Tibial artery (tissue), 4 donors: ENCODE measurements at regions not wholly inside any gene's neighbourhood (a gene's known extent, or its start where the extent isn't known, plus 50 kb on each side); places are given as distances from the start of the nearest gene placed in this dataset.

ENCODE experiments used
- DNase-seq, 2 donors: peaks; one replicate each; pipeline ENCODE4 v3.0.0-alpha.2; 2019
- H3K27ac ChIP-seq, 2 donors: fragments of 200-600 bp; sonication (generic) in 1 of 2; 1 replicate in 1 of 2; 2 replicates in 1 of 2; pipeline ENCODE4 v1.5.1; 2018 to 2019; ENCODE audit warnings: mild to moderate bottlenecking in 1 of 2
- H3K27me3 ChIP-seq, 2 donors: fragments of 200-600 bp; sonication (generic) in 1 of 2; one replicate each; pipeline versions ENCODE4 v1.5.1 to v1.6.0; 2016 to 2019
- H3K36me3 ChIP-seq, 3 donors: fragments of 200-600 bp; sonication (generic) in 2 of 3; one replicate each; pipeline ENCODE4 v1.5.1; 2016 to 2019; ENCODE audit warnings: mild to moderate bottlenecking in 2 of 3
- H3K4me1 ChIP-seq, 4 donors: fragments of 200-600 bp; sonication (generic) in 2 of 4; 1 replicate in 3 of 4; 2 replicates in 1 of 4; pipeline ENCODE4 v1.5.1; 2016 to 2019
- H3K4me3 ChIP-seq, 2 donors: fragments of 200-600 bp; sonication (generic) in 1 of 2; 1 replicate in 1 of 2; 2 replicates in 1 of 2; pipeline ENCODE4 v1.5.1; 2018 to 2019; ENCODE audit warnings: mild to moderate bottlenecking in 2 of 2
- H3K9me3 ChIP-seq, 3 donors: fragments of 200-600 bp; sonication (generic) in 1 of 3; one replicate each; pipeline ENCODE4 v1.5.1; 2016 to 2019
- intact Hi-C: fragments of 100-400 bp; cut with DNase I; formaldehyde crosslinking; loops from one replicate; pipeline ENCODE4 v1.15.0; 2023; ENCODE audit warnings: low total_unique reads
- TF ChIP-seq, protein P1 (sequence below), 2 experiments: fragments of 200-600 bp in 1 of 2; fragments of 450-650 bp in 1 of 2; IDR thresholded peaks; one replicate each; pipeline ENCODE4 v1.5.1; 2017 to 2019; ENCODE audit warnings: antibody characterized with exemption in 2 of 2, mild to moderate bottlenecking in 1 of 2, moderate library complexity in 1 of 2

DNA sequence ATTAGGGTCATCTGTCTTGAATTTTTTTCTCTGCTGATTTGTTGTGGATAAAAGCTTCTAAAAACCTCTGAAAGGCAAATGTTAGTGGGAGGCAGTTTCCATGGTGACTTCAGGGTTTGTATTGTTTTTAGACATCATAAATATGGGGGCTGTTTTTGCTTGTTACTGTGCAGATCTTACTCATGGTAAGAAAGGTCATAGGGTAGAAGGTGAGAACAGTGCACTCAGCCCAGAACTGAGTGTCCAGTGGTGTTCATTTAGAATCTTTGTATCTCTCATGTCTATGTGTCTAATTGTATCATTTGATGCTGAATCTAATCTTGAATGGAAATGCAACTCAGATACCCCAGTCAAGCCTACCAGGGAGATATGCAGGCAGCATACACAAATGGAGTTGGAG is 609.8 kb downstream of the ZNF674 start:
- no peaks in the 10 kb centered on the region for H3K4me1 ChIP-seq
- intact Hi-C loops, result no loop called here
- TF ChIP-seq, protein P1, sequence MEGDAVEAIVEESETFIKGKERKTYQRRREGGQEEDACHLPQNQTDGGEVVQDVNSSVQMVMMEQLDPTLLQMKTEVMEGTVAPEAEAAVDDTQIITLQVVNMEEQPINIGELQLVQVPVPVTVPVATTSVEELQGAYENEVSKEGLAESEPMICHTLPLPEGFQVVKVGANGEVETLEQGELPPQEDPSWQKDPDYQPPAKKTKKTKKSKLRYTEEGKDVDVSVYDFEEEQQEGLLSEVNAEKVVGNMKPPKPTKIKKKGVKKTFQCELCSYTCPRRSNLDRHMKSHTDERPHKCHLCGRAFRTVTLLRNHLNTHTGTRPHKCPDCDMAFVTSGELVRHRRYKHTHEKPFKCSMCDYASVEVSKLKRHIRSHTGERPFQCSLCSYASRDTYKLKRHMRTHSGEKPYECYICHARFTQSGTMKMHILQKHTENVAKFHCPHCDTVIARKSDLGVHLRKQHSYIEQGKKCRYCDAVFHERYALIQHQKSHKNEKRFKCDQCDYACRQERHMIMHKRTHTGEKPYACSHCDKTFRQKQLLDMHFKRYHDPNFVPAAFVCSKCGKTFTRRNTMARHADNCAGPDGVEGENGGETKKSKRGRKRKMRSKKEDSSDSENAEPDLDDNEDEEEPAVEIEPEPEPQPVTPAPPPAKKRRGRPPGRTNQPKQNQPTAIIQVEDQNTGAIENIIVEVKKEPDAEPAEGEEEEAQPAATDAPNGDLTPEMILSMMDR (IDR thresholded peaks at IDR 0.05), result no peak
- DNase-seq, result no peak
- H3K27ac ChIP-seq, result no peak overlapping the region
- no peaks in the 10 kb centered on the region for H3K36me3 ChIP-seq
- no peaks in the 10 kb centered on the region for H3K27me3 ChIP-seq
- H3K4me3 ChIP-seq, result no peak overlapping the region
- no peaks in the 10 kb centered on the region for H3K9me3 ChIP-seq

- Histone ChIP-seq H3K27ac (no peak overlapping the region), H3K4me1 (no peaks in the 10 kb centered on the region), H3K4me3 (no peak overlapping the region), H3K9me3 (no peaks in the 10 kb centered on the region), H3K36me3 (no peaks in the 10 kb centered on the region), H3K27me3 (no peaks in the 10 kb centered on the region)
- intact Hi-C loops, result no loop called here
- TF ChIP-seq, protein P1 (IDR thresholded peaks at IDR 0.05), result no peak
- DNase-seq, result no peak
Observed at GRCh38 chrX:45912316-45912715, 632.9 kb downstream of the ZNF674 start.

DNA sequence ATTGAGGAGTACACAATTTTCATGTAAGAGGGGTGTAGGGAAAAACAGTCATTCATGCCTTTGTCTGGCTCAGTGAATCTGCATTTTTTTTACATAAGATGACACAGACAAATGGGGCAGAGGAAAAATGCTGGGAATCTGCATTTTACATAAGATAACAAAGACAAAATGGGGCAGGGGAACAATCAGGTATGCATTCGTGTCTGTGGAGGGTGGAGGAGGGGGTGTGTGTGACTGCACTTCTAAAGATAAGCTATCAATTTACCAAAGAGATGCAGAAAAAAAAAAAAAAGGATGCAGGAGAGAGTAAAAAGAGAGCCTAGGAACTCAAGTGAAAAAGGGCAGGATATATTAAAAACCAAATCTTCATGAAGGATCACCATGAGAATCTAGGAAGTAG is 637.4 kb downstream of the ZNF674 start:
- no peaks in the 10 kb centered on the region for H3K36me3 ChIP-seq
- no peaks in the 10 kb centered on the region for H3K4me1 ChIP-seq
- no peaks in the 10 kb centered on the region for H3K27me3 ChIP-seq
- no peak overlapping the region for H3K27ac ChIP-seq
- no peak for DNase-seq
- TF ChIP-seq, protein P1 (IDR thresholded peaks at IDR 0.05), result no peak
- intact Hi-C loops, result no loop called here
- H3K9me3 ChIP-seq, result no peaks in the 10 kb centered on the region
- no peak overlapping the region for H3K4me3 ChIP-seq

GRCh38 chrX:45903781-45904201 is 641.4 kb downstream of the ZNF674 start:
- intact Hi-C loops, result no loop called here
- no peaks in the 10 kb centered on the region for H3K27me3 ChIP-seq
- H3K9me3 ChIP-seq, result no peaks in the 10 kb centered on the region
- no peaks in the 10 kb centered on the region for H3K36me3 ChIP-seq
- TF ChIP-seq, protein P1 (IDR thresholded peaks at IDR 0.05), result no peak
- no peak overlapping the region for H3K4me3 ChIP-seq
- H3K27ac ChIP-seq, result no peak overlapping the region
- H3K4me1 ChIP-seq, result no peaks in the 10 kb centered on the region
- no peak for DNase-seq

- no peak overlapping the region for H3K4me3 ChIP-seq
- H3K27me3 ChIP-seq, result no peaks in the 10 kb centered on the region
- no peak for DNase-seq
- H3K9me3 ChIP-seq, result no peaks in the 10 kb centered on the region
- no peaks in the 10 kb centered on the region for H3K36me3 ChIP-seq
- H3K27ac ChIP-seq, result no peak overlapping the region
- TF ChIP-seq, protein P1 (IDR thresholded peaks at IDR 0.05), result no peak
- H3K4me1 ChIP-seq, result no peaks in the 10 kb centered on the region
- intact Hi-C loops, result no loop called here
Observed at GRCh38 chrX:45900766-45901615, 644.2 kb downstream of the ZNF674 start.
